BLaER1 (cell line): ENCODE measurements at regions not wholly inside any gene's neighbourhood (a gene's known extent, or its start where the extent isn't known, plus 50 kb on each side); places are given as distances from the start of the nearest gene placed in this dataset.
"Not testable (repeated sequence)": the region's sequence is repeated elsewhere in the genome, so short reads cannot be mapped to it uniquely, and the experiment has no call there.

ENCODE experiments used
- H3K27ac ChIP-seq: shearing (Covaris generic); formaldehyde crosslinking; 2 replicates; pipeline ENCODE4 v1.8.1; 2022
- H3K27me3 ChIP-seq: shearing (Covaris generic); formaldehyde crosslinking; 2 replicates; pipeline ENCODE4 v1.8.1; 2022
- H3K36me3 ChIP-seq: shearing (Covaris generic); formaldehyde crosslinking; 2 replicates; pipeline ENCODE4 v1.8.1; 2022
- H3K4me1 ChIP-seq: shearing (Covaris generic); formaldehyde crosslinking; 2 replicates; pipeline ENCODE4 v1.8.1; 2022
- H3K4me2 ChIP-seq: shearing (Covaris generic); formaldehyde crosslinking; 2 replicates; pipeline ENCODE4 v1.8.1; 2022
- H3K4me3 ChIP-seq: shearing (Covaris generic); formaldehyde crosslinking; 2 replicates; pipeline ENCODE4 v1.8.1; 2022
- H3K9ac ChIP-seq: shearing (Covaris generic); formaldehyde crosslinking; 2 replicates; pipeline ENCODE4 v1.8.1; 2022
- H3K9me3 ChIP-seq: shearing (Covaris generic); formaldehyde crosslinking; 2 replicates; pipeline ENCODE4 v1.8.1; 2022
- H4K20me1 ChIP-seq: shearing (Covaris generic); formaldehyde crosslinking; 2 replicates; pipeline ENCODE4 v1.8.1; 2022
- Cebpa-rat ChIP-seq: shearing (Covaris generic); IDR thresholded peaks from 2 replicates; pipeline ENCODE4 v1.8.1; 2022

DNA sequence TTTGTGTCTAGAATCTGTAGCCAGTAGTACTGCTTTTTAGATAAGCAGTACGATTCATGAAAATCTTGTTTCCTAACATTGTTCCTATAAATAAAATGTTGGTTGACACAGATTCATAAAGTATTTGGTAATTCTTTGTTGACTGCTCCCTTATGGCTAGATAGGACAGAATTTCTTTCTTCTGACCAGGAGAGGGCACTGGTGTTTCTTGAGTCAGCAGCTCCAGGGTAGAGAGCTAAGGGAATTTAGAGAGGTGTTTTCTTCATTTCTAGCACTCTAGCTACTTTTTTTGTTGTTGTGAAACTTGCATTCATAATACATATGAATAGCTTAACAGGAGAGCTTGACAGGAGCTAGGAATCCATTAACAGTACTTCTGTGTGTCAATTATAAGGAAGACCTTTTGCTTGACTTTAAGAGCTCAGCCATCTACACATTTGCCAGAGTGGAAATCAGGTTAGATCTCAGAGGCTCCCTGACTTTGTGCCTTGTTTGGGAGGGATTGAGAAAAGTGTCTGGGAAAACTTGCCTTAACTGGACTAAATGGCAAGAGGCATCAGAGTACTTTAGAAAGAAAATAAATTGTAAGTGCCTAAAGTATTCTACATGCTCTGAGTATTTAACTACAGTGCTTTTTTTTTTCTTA lies 756.1 kb downstream of the SH3BGRL start:
- Histone ChIP-seq H3K9ac (no peak overlapping the region), H3K36me3 (no peaks in the 10 kb centered on the region), H3K4me3 (no peak overlapping the region), H4K20me1 (no peaks in the 10 kb centered on the region), H3K4me2 (no peak overlapping the region), H3K27ac (no peak overlapping the region), H3K27me3 (peaks cover 55% of the 10 kb centered on the region; the same call in 1 of the 2 replicates), H3K4me1 (no peaks in the 10 kb centered on the region), H3K9me3 (no peaks in the 10 kb centered on the region)
- TF ChIP-seq Cebpa-rat: no peak

DNA sequence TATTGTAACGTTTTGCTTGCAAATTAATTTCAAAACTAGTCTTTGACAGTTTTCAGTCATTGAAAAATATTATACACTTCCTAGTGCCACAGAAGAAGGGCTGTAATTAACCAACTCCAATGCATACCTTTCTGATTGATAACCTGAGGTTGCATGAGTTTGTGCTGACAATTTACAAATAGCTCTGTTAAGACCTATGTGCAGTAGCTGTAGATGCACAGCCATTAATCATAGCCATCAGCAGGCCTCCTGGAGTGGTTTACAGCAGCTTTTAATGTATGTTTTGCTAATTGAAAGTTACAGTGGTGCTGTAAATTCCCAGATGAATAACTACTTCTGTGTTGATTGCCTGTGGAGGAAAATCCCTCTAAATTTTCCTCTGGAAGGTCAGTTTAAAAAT lies 758.1 kb downstream of the SH3BGRL start:
- no peak overlapping the region for H3K9ac ChIP-seq
- no peaks in the 10 kb centered on the region for H4K20me1 ChIP-seq
- no peak for TF ChIP-seq Cebpa-rat
- no peaks in the 10 kb centered on the region for H3K36me3 ChIP-seq
- no peaks in the 10 kb centered on the region for H3K9me3 ChIP-seq
- H3K4me3 ChIP-seq: no peak overlapping the region
- H3K27me3 ChIP-seq: peaks cover 65% of the 10 kb centered on the region
- no peaks in the 10 kb centered on the region for H3K4me1 ChIP-seq
- no peak overlapping the region for H3K27ac ChIP-seq
- no peak overlapping the region for H3K4me2 ChIP-seq

DNA sequence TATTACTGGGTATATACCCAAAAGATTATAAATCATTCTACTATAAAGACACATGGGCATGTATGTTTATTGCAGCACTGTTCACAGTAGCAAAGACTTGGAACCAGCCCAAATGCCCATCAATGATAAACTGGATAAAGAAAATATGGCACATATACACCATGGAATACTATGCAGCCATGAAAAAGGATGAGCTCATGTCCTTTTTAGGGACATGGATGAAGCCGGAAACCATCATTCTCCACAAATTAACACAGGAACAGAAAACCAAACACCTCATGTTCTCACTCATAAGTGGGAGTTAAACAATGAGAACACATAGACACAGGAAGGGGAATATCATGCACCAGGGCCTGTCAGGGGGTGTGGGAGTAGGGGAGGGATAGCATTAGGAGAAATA lies 772.5 kb downstream of the SH3BGRL start:
- H3K4me3 ChIP-seq, H4K20me1 ChIP-seq, H3K4me1 ChIP-seq, H3K4me2 ChIP-seq, H3K27ac ChIP-seq, H3K9ac ChIP-seq, H3K36me3 ChIP-seq, H3K9me3 ChIP-seq: not testable (repeated sequence)
- H3K27me3 ChIP-seq: peaks cover 31% of the 10 kb centered on the region

DNA sequence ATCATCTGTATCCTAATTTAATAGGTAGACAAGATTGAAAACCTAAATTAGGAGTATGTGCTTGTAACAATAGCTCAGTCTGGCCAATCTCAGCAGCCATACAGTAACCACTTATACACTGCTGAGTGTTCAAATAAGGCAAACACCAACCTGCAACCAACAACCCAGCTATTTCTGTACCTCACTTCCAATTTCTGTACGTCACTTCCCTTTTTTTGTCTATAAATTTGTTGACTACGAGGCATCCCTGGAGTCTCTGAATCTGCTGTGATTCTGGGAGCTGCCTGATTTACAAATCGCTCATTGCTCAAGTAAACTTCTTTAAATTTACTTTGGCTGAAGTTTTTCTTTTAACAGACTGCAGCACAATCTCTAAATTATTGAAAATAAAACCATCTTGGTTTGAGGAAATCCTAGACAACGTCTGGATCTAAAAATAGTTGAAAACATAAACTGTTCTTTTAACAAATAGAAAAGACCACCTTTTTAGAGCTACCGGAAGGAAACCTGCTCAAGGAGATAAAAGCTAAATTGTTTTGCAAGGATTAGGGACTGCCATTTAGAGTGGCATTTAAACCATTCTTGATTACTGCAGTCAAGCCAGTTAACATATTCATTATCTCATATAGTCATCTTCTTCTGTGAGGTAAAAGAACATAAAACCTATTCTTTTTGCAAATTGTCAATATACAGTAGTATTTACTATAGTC lies 778.1 kb downstream of the SH3BGRL start:
- Histone ChIP-seq H3K4me1 (0 out of 2 replicates have a peak, but pooled peaks cover 8% of the 10 kb centered on the region), H3K27ac (no peak overlapping the region), H3K4me2 (peak overlapping the region; percentile 20), H3K36me3 (no peaks in the 10 kb centered on the region), H4K20me1 (no peaks in the 10 kb centered on the region), H3K4me3 (no peak overlapping the region), H3K27me3 (peaks cover 50% of the 10 kb centered on the region), H3K9me3 (no peaks in the 10 kb centered on the region), H3K9ac (no peak overlapping the region)
- TF ChIP-seq Cebpa-rat: no peak

DNA sequence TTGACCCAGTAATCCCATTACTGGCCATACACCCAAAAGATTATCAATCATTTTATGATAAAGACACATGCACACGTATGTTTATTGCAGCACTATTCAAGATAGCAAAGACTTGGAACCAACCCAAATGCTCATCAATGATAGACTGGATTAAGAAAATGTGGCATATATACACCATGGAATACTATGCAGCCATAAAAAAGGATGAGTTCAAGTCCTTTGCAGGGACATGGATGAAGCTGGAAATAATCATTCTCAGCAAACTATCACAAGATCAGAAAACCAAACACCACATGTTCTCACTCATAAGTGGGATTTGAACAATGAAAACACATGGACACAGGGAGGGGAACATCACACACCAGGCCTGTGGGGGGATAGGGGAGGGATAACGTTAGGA lies 785.3 kb downstream of the SH3BGRL start:
- H3K4me3 ChIP-seq, H3K27ac ChIP-seq: not testable (repeated sequence)

DNA sequence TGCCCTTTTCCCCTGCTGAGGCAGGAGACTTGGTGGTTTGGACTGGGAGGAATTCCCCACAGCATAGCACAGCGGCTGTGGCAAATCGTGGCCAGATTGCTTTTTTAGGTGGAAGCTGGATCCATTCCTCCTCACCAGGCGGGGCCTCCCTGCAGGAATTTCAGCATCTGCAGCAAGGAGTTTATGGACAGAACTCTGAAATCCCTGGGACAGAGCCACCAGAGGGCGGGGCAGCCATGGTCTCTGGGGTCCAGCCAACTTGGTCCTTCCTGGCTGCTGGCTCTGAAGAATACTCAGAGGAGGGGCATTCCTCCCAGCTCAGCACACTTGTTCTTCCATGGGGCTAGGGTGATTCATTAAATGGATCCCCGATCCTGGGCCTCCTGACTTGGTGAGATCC lies 794.3 kb downstream of the SH3BGRL start:
- Histone ChIP-seq H3K9me3 (peaks cover 13% of the 10 kb centered on the region), H3K27ac (no peak overlapping the region), H3K36me3 (no peaks in the 10 kb centered on the region), H4K20me1 (no peaks in the 10 kb centered on the region), H3K4me1 (no peaks in the 10 kb centered on the region), H3K27me3 (peaks cover 7% of the 10 kb centered on the region; the same call in 1 of the 2 replicates), H3K9ac (no peak overlapping the region), H3K4me2 (no peak overlapping the region), H3K4me3 (no peak overlapping the region)
- TF ChIP-seq Cebpa-rat: no peak

More for the DNA sequence above, 785.3 kb downstream of the SH3BGRL start:
- not testable (repeated sequence) for H4K20me1 ChIP-seq, H3K9me3 ChIP-seq, H3K9ac ChIP-seq, H3K4me2 ChIP-seq, H3K4me1 ChIP-seq, H3K36me3 ChIP-seq
- peaks cover 50% of the 10 kb centered on the region for H3K27me3 ChIP-seq

DNA sequence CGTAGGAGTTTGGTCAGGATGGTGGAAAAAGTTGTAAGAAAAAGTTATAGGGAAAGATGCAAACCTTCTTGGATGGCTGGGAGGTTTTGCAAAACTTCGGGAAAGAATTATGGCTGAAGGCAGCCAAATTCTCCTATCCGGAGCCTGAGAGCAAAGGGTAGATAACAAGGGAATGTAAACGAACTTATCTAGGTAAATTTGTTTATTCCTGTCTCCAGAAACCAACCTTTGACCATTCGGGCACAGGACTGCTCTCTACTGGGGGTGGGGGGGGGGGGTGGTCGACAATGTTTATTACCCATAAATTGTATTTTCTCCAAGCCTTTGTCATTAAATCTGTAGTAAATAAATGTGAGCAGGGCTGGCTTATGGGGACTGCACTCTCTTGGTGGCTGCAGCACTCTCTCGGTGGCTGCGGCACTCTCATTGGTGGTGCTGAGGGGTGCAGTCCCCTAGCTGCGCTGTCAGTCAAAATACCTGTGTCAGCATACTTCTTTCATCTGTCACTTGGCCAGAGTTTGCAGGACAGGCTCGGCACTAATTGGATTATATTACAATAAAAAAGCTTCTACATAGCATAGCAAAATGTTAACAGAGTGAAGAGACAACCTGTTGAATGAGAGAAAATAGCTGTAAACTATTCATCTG lies 827.8 kb downstream of the SH3BGRL start:
- no peak overlapping the region for H3K27ac ChIP-seq
- no peak for TF ChIP-seq Cebpa-rat

DNA sequence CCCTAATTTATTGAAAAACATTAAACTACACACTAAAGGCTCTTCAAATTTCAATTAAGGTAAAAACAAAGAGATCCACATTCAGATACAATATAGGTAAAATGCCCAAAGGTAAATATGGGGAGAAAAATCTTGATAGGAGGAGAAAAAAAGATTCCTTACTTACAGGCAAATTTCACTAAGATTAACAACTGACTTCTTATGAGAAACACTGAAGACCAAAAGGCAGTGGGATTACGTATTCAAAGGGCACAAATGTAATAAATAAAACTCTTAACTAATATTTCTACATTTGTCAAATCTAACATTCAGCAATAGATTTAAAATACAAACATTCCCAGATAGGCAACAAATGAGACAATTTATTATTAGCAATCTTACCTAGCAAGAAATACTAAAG lies 829.3 kb downstream of the SH3BGRL start:
- H4K20me1 ChIP-seq: no peaks in the 10 kb centered on the region

More for the DNA sequence above, 827.8 kb downstream of the SH3BGRL start:
- H3K4me1 ChIP-seq: no peaks in the 10 kb centered on the region
- no peaks in the 10 kb centered on the region for H3K36me3 ChIP-seq
- H3K9ac ChIP-seq: no peak overlapping the region
- H3K4me2 ChIP-seq: no peak overlapping the region
- no peaks in the 10 kb centered on the region for H4K20me1 ChIP-seq
- H3K4me3 ChIP-seq: no peak overlapping the region
- H3K27me3 ChIP-seq: peaks cover 58% of the 10 kb centered on the region
- peaks cover 4% of the 10 kb centered on the region; the same call in 1 of the 2 replicates for H3K9me3 ChIP-seq

DNA sequence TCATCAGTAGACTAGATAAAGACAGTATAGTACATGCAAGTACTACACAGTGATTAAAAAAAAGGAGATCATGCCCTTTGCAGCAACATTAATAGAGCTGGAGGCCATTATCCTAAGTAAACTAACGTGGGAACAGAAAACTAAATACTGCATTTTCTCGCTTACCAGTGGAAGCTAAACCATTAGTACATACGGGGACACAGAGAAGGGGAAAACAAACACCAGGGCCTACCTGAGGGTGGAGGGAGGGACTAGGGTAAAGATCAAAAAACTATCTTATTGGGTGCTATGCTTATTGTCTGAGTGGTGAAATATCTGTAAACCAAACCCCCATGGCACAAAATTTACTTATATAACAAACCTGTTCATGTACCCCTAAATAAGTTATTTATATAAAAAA lies 836.9 kb downstream of the SH3BGRL start:
- Histone ChIP-seq H3K9ac (no peak overlapping the region), H3K27ac (no peak overlapping the region), H3K4me1 (no peaks in the 10 kb centered on the region), H3K4me3 (no peak overlapping the region), H3K4me2 (no peak overlapping the region), H3K9me3 (peaks cover 19% of the 10 kb centered on the region), H4K20me1 (no peaks in the 10 kb centered on the region), H3K36me3 (no peaks in the 10 kb centered on the region), H3K27me3 (peaks cover 46% of the 10 kb centered on the region)
- no peak for TF ChIP-seq Cebpa-rat

More for the DNA sequence above, 829.3 kb downstream of the SH3BGRL start:
- Histone ChIP-seq H3K4me2 (no peak overlapping the region), H3K27me3 (peaks cover 66% of the 10 kb centered on the region), H3K4me3 (no peak overlapping the region), H3K4me1 (no peaks in the 10 kb centered on the region), H3K36me3 (no peaks in the 10 kb centered on the region), H3K9me3 (peaks cover 4% of the 10 kb centered on the region; the same call in 1 of the 2 replicates), H3K9ac (no peak overlapping the region), H3K27ac (no peak overlapping the region)
- TF ChIP-seq Cebpa-rat: no peak

DNA sequence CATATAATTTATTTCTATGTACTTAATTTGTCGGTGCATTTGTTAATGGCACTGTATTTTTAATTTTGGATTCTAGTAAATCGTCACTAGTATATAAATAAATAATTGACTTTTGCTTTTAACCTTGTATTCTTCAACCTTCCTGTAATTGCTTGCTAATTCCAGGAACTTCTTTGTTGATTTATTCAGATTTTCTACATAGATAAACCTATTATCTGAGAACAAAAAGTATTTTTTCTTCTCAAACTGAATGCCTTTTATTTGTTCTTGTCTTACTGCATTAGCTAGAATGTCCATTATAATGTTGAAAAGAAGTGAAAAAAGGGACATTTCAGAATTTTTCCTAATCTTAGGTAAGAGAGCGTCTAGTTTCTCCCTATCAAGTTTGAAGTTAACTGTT lies 839.1 kb downstream of the SH3BGRL start:
- Histone ChIP-seq H3K27me3 (peaks cover 38% of the 10 kb centered on the region), H3K9ac (no peak overlapping the region), H3K27ac (no peak overlapping the region), H4K20me1 (no peaks in the 10 kb centered on the region), H3K4me3 (no peak overlapping the region), H3K4me1 (no peaks in the 10 kb centered on the region), H3K9me3 (peaks cover 27% of the 10 kb centered on the region), H3K4me2 (no peak overlapping the region), H3K36me3 (no peaks in the 10 kb centered on the region)
- TF ChIP-seq Cebpa-rat: no peak
